Osteoblast (primary cell): ENCODE measurements at regions not wholly inside any gene's neighbourhood (a gene's known extent, or its start where the extent isn't known, plus 50 kb on each side); places are given as distances from the start of the nearest gene placed in this dataset.

ENCODE experiments used
- DNase-seq: peaks from one replicate; pipeline ENCODE4 v3.0.0; 2011; ENCODE audit warnings: low spot score, mixed read lengths; ENCODE audit not compliant: insufficient read length; ENCODE audit errors: missing footprints
- H2AFZ ChIP-seq: 2 replicates; pipeline ENCODE4 v1.6.0; 2011; ENCODE audit warnings: mild to moderate bottlenecking, low read length
- H3K27ac ChIP-seq: 2 replicates; pipeline ENCODE4 v1.5.1; 2011; ENCODE audit warnings: mild to moderate bottlenecking, low read depth, low read length, moderate library complexity
- H3K27me3 ChIP-seq: 2 replicates; pipeline ENCODE4 v1.6.0; 2012; ENCODE audit warnings: mild to moderate bottlenecking, control low read depth, inconsistent platforms, low read length, moderate library complexity; ENCODE audit not compliant: insufficient read depth
- H3K36me3 ChIP-seq: 2 replicates; pipeline ENCODE4 v1.5.1; 2011; ENCODE audit warnings: mild to moderate bottlenecking, low read length, control low read depth, moderate library complexity; ENCODE audit not compliant: insufficient read depth
- H3K4me1 ChIP-seq: 2 replicates; pipeline ENCODE4 v1.5.1; 2011; ENCODE audit warnings: mild to moderate bottlenecking, low read length, control low read depth, moderate library complexity; ENCODE audit not compliant: insufficient read depth
- H3K4me2 ChIP-seq: 2 replicates; pipeline ENCODE4 v1.6.0; 2011; ENCODE audit warnings: mild to moderate bottlenecking, low read length; ENCODE audit not compliant: insufficient read depth
- H3K4me3 ChIP-seq: fragments of 200-600 bp; sonication (generic); 3 replicates; pipeline ENCODE4 v1.5.1; 2012; ENCODE audit warnings: mild to moderate bottlenecking, low read length, inconsistent platforms; ENCODE audit not compliant: insufficient read depth
- H3K79me2 ChIP-seq: 2 replicates; pipeline ENCODE4 v1.6.0; 2012; ENCODE audit warnings: mild to moderate bottlenecking, low read length, control low read depth, inconsistent platforms; ENCODE audit not compliant: insufficient read depth
- H3K9me3 ChIP-seq: 2 replicates; pipeline ENCODE4 v1.5.1; 2011; ENCODE audit warnings: low read depth, low read length, control low read depth
- H4K20me1 ChIP-seq: 2 replicates; pipeline ENCODE4 v1.6.0; 2012; ENCODE audit warnings: mild to moderate bottlenecking, low read length, control low read depth; ENCODE audit not compliant: insufficient read depth
- TF ChIP-seq, protein P1 (sequence below): IDR thresholded peaks from 2 replicates; pipeline ENCODE4 v1.5.1; 2011; ENCODE audit warnings: mild to moderate bottlenecking, low read depth, low read length, moderate library complexity; ENCODE audit errors: extremely low read depth

DNA sequence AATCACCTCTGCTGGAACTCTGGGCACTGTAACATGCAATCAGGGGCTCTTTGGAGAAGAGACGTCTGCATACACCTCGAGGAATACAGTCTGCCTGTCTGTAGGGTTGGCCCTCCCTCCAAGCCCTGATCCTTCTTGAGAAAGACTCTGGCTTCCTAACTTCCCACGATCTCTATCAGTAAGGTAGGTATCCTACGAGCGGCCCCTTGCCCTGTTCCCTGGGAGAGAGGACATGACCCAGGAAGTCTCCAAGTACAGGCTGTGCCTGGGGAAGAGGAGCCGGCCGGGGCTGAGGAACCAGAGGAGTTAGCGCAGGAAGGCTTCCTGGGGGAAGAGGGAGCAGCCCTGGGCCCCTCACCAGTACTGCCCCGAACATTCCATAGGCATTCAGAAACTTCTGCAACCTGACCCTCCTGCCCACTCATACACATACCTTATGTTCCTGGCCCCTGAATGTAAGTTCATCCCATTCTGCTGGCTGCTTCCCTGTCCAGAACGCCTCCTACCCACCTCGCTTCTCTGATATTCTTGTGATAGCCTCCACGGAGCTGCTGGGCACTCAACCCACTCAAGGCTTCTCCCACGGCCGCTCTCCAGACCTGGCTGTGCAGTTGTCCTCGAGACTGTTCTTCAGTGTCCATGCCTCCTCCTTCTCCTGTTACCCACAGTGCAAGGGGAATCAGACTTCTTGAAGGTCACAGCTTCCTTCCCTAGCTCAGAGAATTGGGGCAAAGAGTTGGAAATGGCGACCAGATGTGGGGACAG, 116.1 kb downstream of the CYP26B1 start:
- no peak overlapping the region for H3K27ac ChIP-seq
- peaks cover 3% of the 10 kb centered on the region for H3K27me3 ChIP-seq
- H4K20me1 ChIP-seq: no peaks in the 10 kb centered on the region
- no peaks in the 10 kb centered on the region for H3K36me3 ChIP-seq
- peak; percentile 62 for DNase-seq
- no peaks in the 10 kb centered on the region for H3K79me2 ChIP-seq
- H3K9me3 ChIP-seq: no peaks in the 10 kb centered on the region
- H3K4me1 ChIP-seq: peaks cover 7% of the 10 kb centered on the region
- H3K4me2 ChIP-seq: no peak overlapping the region
- H2AFZ ChIP-seq: no peak overlapping the region
- TF ChIP-seq, protein P1, sequence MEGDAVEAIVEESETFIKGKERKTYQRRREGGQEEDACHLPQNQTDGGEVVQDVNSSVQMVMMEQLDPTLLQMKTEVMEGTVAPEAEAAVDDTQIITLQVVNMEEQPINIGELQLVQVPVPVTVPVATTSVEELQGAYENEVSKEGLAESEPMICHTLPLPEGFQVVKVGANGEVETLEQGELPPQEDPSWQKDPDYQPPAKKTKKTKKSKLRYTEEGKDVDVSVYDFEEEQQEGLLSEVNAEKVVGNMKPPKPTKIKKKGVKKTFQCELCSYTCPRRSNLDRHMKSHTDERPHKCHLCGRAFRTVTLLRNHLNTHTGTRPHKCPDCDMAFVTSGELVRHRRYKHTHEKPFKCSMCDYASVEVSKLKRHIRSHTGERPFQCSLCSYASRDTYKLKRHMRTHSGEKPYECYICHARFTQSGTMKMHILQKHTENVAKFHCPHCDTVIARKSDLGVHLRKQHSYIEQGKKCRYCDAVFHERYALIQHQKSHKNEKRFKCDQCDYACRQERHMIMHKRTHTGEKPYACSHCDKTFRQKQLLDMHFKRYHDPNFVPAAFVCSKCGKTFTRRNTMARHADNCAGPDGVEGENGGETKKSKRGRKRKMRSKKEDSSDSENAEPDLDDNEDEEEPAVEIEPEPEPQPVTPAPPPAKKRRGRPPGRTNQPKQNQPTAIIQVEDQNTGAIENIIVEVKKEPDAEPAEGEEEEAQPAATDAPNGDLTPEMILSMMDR: no peak
- H3K4me3 ChIP-seq: no peak overlapping the region

DNA sequence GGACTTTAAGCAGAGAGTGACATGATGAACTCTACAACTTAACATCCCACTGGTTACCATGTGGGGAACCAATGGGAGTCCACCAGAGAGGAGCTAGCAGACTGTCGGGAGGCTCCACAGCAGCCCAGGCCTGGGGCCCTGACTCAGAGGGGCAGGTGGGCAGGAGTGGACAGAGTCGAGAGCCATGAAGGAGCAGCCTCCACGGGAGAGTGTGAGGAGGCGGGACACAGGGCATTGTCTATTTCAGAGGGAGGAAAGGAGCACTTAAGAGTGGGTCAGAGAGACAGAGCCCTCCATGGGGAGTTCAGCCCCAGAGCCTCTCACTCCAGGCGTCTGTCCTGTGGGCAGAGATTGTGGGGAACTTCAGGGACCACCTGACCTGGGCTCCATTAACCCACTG, 118.7 kb downstream of the CYP26B1 start:
- H3K27me3 ChIP-seq: peaks cover 3% of the 10 kb centered on the region
- no peaks in the 10 kb centered on the region for H4K20me1 ChIP-seq
- H3K9me3 ChIP-seq: no peaks in the 10 kb centered on the region
- TF ChIP-seq, protein P1: no peak
- no peaks in the 10 kb centered on the region for H3K36me3 ChIP-seq
- H3K27ac ChIP-seq: no peak overlapping the region
- no peak for DNase-seq
- no peak overlapping the region for H2AFZ ChIP-seq
- no peaks in the 10 kb centered on the region for H3K79me2 ChIP-seq
- no peaks in the 10 kb centered on the region for H3K4me1 ChIP-seq
- H3K4me2 ChIP-seq: no peak overlapping the region
- H3K4me3 ChIP-seq: no peak overlapping the region

DNA sequence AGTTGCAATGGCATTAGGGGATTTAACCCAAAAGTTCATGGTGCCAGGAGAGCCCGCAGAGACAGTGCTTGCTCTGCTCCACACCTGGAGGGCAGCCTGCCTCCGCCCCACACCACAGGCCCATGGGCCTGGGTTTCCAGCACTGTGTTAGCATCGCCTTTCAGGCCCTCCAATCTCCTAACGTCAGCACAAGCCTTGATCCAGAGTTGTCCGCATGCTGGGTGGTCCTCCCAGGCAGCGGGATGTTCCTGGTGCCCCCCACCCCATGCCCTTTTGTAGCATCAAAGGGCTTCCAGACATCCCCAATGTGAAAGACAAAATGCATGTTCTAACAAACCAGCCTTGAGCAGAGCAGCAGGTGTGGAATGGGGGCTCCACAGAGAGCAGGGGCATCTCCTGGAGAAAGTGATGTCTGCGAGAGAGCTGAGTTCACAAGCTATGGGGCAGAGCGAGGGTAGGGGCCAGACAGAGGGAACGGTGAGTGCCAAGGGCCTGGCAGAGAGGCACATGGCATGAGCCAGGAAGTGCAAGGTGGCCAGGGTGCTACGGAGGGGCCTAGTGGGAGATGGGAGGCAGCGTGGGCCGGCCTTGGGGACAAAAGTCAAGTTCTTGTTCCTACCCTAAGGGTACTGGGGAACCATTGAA, 119.2 kb downstream of the CYP26B1 start:
- Histone ChIP-seq H3K27ac (no peak overlapping the region), H3K4me1 (no peaks in the 10 kb centered on the region), H3K4me3 (no peak overlapping the region), H4K20me1 (no peaks in the 10 kb centered on the region), H3K27me3 (peaks cover 3% of the 10 kb centered on the region), H3K9me3 (no peaks in the 10 kb centered on the region), H3K4me2 (no peak overlapping the region), H2AFZ (no peak overlapping the region), H3K36me3 (no peaks in the 10 kb centered on the region), H3K79me2 (no peaks in the 10 kb centered on the region)
- TF ChIP-seq, protein P1: no peak
- DNase-seq: peak; percentile 81

DNA sequence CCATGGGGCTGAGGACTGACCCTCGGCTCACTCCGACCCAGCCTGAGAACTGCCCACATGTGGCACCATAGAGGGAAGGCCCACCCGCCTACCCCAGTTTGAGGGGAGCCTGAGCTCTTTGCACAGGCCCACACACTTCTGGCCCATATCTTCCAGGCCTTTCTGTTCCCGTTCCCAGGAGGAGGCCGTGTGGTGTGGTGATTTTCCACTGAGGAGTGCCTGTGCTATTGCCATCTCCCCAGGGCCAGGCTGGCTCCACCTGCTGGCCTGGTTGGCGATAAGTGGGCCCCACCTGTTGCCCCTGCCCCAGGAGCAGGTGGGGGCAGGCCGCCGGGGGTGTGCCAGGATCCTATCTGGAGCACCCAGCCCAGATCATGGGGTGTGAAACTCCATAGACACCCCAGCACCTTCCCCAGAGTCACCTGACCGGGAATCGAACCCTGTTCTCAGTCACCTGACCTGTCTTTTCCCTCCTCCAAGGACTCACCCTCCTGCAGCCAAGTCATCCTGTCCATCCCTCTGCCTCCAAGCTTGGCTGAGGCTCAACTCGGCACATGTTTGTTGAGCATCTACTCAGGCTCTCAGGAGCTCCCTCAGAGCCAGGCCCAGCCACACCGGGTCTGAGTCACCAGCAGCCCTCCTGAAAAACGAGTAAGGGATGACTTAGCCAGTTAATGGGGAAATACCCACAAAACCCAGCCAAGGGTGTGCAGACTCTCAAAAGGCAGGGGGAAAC, 120.1 kb downstream of the CYP26B1 start:
- H3K9me3 ChIP-seq: no peaks in the 10 kb centered on the region
- no peak overlapping the region for H2AFZ ChIP-seq
- no peaks in the 10 kb centered on the region for H3K79me2 ChIP-seq
- peaks cover 3% of the 10 kb centered on the region for H3K27me3 ChIP-seq
- H3K4me2 ChIP-seq: no peak overlapping the region
- no peaks in the 10 kb centered on the region for H3K4me1 ChIP-seq
- peak; percentile 91 for DNase-seq
- no peak overlapping the region for H3K27ac ChIP-seq
- TF ChIP-seq, protein P1: no peak
- H3K36me3 ChIP-seq: no peaks in the 10 kb centered on the region
- no peaks in the 10 kb centered on the region for H4K20me1 ChIP-seq
- no peak overlapping the region for H3K4me3 ChIP-seq
